Epithelial cell of proximal tubule (primary cell): ENCODE measurements at regions not wholly inside any gene's neighbourhood (a gene's known extent, or its start where the extent isn't known, plus 50 kb on each side); places are given as distances from the start of the nearest gene placed in this dataset.

Experiments used
- DNase-seq: peaks from one replicate; pipeline ENCODE4 v3.0.0-alpha.2; 2011; ENCODE audit warnings: low read depth
- H3K4me3 ChIP-seq: 2 replicates; pipeline ENCODE4 v1.5.1; 2011; ENCODE audit warnings: low read depth, mild to moderate bottlenecking, low read length
- TF ChIP-seq, protein P1 (sequence below): conservative IDR thresholded peaks from 2 replicates; pipeline ENCODE4 v1.5.1; 2012; ENCODE audit warnings: low read depth, mild to moderate bottlenecking, low read length

DNA sequence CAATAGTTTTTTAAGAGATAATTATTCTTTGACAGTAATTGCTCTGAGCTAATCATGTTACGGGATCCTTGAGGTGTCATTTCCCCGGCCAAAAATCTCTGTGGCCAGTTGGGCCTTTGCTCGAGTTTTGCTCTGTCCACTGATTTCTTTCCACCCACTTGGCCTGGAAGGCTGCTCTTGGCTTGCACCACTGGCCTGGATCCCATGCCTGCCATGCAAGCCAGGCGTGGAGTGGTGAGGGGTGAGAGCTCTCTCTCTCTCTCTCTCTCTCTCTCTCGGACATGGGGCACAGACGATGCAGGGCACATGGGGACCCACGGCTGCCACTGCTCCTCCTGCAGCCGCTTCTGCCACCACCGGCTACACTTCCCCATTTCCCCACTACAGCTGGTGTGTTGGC lies 853.0 kb upstream of the GCFC2 start:
- no peak for DNase-seq
- H3K4me3 ChIP-seq = no peak overlapping the region
- TF ChIP-seq, protein P1, sequence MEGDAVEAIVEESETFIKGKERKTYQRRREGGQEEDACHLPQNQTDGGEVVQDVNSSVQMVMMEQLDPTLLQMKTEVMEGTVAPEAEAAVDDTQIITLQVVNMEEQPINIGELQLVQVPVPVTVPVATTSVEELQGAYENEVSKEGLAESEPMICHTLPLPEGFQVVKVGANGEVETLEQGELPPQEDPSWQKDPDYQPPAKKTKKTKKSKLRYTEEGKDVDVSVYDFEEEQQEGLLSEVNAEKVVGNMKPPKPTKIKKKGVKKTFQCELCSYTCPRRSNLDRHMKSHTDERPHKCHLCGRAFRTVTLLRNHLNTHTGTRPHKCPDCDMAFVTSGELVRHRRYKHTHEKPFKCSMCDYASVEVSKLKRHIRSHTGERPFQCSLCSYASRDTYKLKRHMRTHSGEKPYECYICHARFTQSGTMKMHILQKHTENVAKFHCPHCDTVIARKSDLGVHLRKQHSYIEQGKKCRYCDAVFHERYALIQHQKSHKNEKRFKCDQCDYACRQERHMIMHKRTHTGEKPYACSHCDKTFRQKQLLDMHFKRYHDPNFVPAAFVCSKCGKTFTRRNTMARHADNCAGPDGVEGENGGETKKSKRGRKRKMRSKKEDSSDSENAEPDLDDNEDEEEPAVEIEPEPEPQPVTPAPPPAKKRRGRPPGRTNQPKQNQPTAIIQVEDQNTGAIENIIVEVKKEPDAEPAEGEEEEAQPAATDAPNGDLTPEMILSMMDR = no peak

DNA sequence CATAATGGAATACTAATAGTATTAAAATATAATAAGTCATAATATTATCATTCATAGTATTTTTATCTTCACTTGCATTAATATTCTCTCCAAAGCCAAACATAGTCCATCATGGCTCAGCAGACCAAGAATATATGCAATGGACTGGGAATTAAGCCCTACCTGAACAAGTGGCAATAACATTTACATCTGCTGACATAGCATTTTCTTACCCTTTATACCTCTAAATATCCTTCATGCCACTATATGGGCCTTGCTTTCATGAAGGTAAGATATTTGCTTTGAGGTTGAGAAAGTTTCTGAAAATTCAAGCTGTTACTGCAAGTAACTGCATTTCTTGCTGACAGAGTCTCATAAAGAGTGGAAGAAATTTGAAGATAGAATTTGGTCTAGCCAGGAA lies 847.4 kb upstream of the GCFC2 start:
- no peak for DNase-seq
- H3K4me3 ChIP-seq = no peak overlapping the region
- TF ChIP-seq, protein P1 = no peak

DNA sequence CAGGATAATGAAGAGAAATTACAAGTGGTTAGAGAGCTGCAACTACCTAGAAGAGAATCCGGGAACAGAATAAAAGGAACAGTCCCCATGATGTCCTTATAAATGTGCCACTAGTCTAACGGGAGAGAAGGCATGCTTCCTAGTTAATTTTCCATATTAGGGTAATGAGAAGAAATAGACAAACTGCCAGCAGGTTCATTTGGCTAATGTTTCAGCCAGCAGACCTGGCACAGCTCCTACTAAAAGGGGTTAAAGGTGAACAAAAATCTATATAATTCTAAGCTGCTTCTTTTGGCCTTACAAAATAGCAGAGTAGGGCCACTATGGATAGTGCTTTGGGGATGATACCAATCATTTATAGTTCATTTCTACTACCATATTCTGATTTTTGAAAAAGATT lies 845.3 kb upstream of the GCFC2 start:
- TF ChIP-seq, protein P1 = no peak
- DNase-seq = no peak
- no peak overlapping the region for H3K4me3 ChIP-seq

DNA sequence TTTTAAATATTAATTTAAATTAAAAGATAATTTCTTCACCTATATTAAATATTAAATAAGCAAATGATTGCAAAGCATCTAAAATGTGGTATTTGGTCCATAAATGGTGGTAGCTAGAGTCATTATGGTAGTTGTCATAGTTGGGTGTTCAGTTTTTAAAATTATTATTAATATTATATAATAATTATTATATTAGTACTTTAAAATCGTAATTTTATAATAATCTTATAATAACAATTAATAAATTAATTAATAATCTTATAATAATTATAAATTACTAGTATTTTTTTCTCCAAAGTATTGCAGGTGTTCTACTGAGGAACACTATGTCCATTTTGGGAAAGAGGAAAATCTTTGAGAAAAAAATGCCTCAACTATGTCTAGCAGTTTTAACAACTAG lies 835.5 kb upstream of the GCFC2 start:
- H3K4me3 ChIP-seq = no peak overlapping the region
- DNase-seq = no peak
- TF ChIP-seq, protein P1 = no peak

DNA sequence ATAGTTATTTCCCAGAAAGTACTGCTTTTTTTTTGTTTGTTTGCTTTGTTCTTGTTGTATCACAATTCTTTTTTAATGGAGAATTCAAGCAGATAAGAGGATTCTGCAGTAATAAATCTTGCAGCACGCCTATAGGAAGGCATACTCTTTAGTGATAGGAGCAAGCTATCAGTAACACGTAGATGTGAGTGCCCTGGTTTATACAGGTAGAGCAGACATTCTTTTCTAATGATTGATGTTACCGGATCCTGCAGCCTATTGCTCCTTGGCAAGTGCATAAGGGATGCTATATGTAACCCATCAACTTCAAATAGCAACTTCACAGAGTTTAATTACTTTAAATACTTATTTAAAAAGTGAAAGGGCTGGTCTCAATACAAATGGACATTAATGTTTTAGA lies 834.2 kb upstream of the GCFC2 start:
- TF ChIP-seq, protein P1 = no peak
- no peak for DNase-seq
- no peak overlapping the region for H3K4me3 ChIP-seq

DNA sequence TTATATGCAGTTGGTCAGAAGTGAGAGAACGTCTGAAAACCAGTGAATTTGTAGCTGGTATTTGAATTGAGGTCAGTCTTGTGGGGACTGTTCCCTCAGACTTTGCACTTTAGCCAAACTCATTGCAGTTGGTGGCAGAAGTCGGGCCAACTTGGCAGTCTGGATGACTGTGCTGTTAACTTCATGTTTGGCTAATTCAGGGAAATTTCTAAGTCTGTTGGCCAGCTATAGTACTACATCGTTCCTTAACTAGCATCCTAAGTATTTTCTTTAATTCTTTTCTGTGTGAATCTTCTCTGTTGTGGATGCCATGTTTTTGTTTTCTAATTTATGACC lies 806.8 kb upstream of the GCFC2 start:
- DNase-seq = no peak
- H3K4me3 ChIP-seq = no peak overlapping the region
- TF ChIP-seq, protein P1 = no peak

DNA sequence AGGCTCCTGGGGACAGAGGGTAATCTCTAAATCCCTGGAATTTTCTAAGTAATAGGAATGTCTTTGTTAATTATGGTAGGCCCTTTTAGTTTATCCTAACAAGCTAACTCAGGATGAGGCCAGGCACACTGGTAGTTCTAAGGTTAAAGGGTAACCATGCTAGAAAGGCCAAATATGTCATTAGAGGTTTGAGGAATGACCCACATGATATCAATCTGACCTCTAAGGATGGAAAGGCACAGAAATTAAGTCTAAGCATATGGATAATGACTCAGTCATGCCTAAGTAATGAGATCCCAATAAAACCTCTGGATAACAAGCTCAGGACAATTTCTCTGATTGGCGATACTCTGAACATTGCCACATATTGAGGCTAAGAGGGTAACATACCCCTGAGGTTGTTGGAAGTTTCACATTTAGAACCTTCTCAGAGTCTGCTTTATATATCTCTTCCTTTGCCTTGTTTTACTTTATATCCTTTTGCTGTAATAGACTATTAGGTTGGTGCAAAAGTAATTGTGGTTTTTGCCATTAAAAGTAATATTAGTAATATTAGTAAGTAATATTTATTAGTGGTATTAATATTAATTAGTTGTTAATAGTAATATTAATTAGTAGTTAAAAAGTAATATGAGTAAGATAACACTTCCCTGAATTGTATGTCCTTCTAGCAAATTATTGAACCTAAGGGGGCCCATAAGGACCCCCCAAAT lies 806.3 kb upstream of the GCFC2 start:
- no peak for DNase-seq
- TF ChIP-seq, protein P1 = no peak

More for the DNA sequence above, 806.3 kb upstream of the GCFC2 start:
- H3K4me3 ChIP-seq = no peak overlapping the region
